Activated CD4-positive, alpha-beta T cell treated with anti-CD3 and anti-CD28 coated beads, Interleukin-2, amount 10 ng/mL, durations not matched to agents 7 days and 5 days (primary cell): ENCODE measurements at regions not wholly inside any gene's neighbourhood (a gene's known extent, or its start where the extent isn't known, plus 50 kb on each side); places are given as distances from the start of the nearest gene placed in this dataset.
"Not testable (repeated sequence)": the region's sequence is repeated elsewhere in the genome, so short reads cannot be mapped to it uniquely, and the experiment has no call there.

Experiments
- CTCF ChIA-PET: fragments of 350-600 bp; sonication (Branson Sonifier 250); formaldehyde crosslinking; loops from one replicate; lab custom pipeline; 2021; ENCODE audit warnings: antibody characterized with exemption; lab: Charles Lee
- POLR2A ChIA-PET: fragments of 350-600 bp; sonication (Branson Sonifier 250); formaldehyde crosslinking; loops from one replicate; lab custom pipeline; 2021; ENCODE audit warnings: antibody characterized with exemption; lab: Charles Lee
- DNase-seq: peaks from one replicate; pipeline ENCODE4 v3.0.0-alpha.2; 2020
- H3K27ac Mint-ChIP-seq: one replicate; pipeline ENCODE4 v1.8.0; 2021; ENCODE audit warnings: mild to moderate bottlenecking, moderate library complexity, mixed read lengths
- H3K27me3 Mint-ChIP-seq: one replicate; pipeline ENCODE4 v1.8.0; 2021; ENCODE audit warnings: mixed read lengths
- H3K36me3 Mint-ChIP-seq: one replicate; pipeline ENCODE4 v1.8.0; 2021; ENCODE audit warnings: low read depth, mixed read lengths
- H3K4me1 Mint-ChIP-seq: one replicate; pipeline ENCODE4 v1.8.0; 2021; ENCODE audit warnings: mixed read lengths
- H3K4me3 Mint-ChIP-seq: one replicate; pipeline ENCODE4 v1.8.0; 2021; ENCODE audit warnings: mild to moderate bottlenecking, moderate library complexity, mixed read lengths
- H3K9me3 Mint-ChIP-seq: one replicate; pipeline ENCODE4 v1.8.0; 2021; ENCODE audit warnings: mixed read lengths

- H3K27ac Mint-ChIP-seq: no peak overlapping the region
- peaks cover 10% of the 10 kb centered on the region for H3K4me1 Mint-ChIP-seq
- H3K27me3 Mint-ChIP-seq: peaks cover 33% of the 10 kb centered on the region
- ChIA-PET CTCF (interaction anchor here (0.9 kb wide), 1 partner anchor 189 kb away, joined by 3 read pairs; no protein-coding TSS in a partner anchor), POLR2A (no interaction called here)
- no peaks in the 10 kb centered on the region for H3K36me3 Mint-ChIP-seq
- no peaks in the 10 kb centered on the region for H3K9me3 Mint-ChIP-seq
- H3K4me3 Mint-ChIP-seq: no peak overlapping the region
- DNase-seq: peak; percentile 83
Measured at GRCh38 chr5:36507332-36507952, 99.0 kb upstream of the SLC1A3 start.

- H3K4me1 Mint-ChIP-seq, POLR2A ChIA-PET, H3K27ac Mint-ChIP-seq, H3K36me3 Mint-ChIP-seq, CTCF ChIA-PET, H3K4me3 Mint-ChIP-seq, H3K9me3 Mint-ChIP-seq: not testable (repeated sequence)
- H3K27me3 Mint-ChIP-seq: peaks cover 34% of the 10 kb centered on the region
- peak; percentile 23 for DNase-seq
Measured at GRCh38 chr5:36508331-36508730, 98.1 kb upstream of the SLC1A3 start.

GRCh38 chr5:36513647-36514046 lies 92.8 kb upstream of the SLC1A3 start:
- peaks cover 32% of the 10 kb centered on the region for H3K27me3 Mint-ChIP-seq
- DNase-seq, H3K4me1 Mint-ChIP-seq, CTCF ChIA-PET, POLR2A ChIA-PET, H3K4me3 Mint-ChIP-seq, H3K27ac Mint-ChIP-seq, H3K36me3 Mint-ChIP-seq, H3K9me3 Mint-ChIP-seq: not testable (repeated sequence)

GRCh38 chr5:36519881-36520280 lies 86.5 kb upstream of the SLC1A3 start:
- Mint-ChIP-seq H3K27ac (no peak overlapping the region), H3K27me3 (peaks cover 1% of the 10 kb centered on the region), H3K4me3 (no peak overlapping the region), H3K4me1 (no peaks in the 10 kb centered on the region), H3K36me3 (no peaks in the 10 kb centered on the region), H3K9me3 (no peaks in the 10 kb centered on the region)
- ChIA-PET CTCF (interaction anchor here (0.6 kb wide), 1 partner anchor 231 kb away, joined by 4 read pairs; no protein-coding TSS in a partner anchor), POLR2A (no interaction called here)
- DNase-seq: no peak

- H3K36me3 Mint-ChIP-seq: no peaks in the 10 kb centered on the region
- no peak overlapping the region for H3K27ac Mint-ChIP-seq
- H3K4me3 Mint-ChIP-seq: no peak overlapping the region
- ChIA-PET POLR2A (no interaction called here), CTCF (no interaction called here)
- H3K9me3 Mint-ChIP-seq: no peaks in the 10 kb centered on the region
- no peak for DNase-seq
- H3K4me1 Mint-ChIP-seq: no peaks in the 10 kb centered on the region
- H3K27me3 Mint-ChIP-seq: peaks cover 1% of the 10 kb centered on the region
Measured at GRCh38 chr5:36521219-36521618, 85.2 kb upstream of the SLC1A3 start.

GRCh38 chr5:36521838-36522745 lies 84.3 kb upstream of the SLC1A3 start:
- DNase-seq: no peak
- Mint-ChIP-seq H3K4me3 (no peak overlapping the region), H3K36me3 (no peaks in the 10 kb centered on the region), H3K27me3 (peaks cover 1% of the 10 kb centered on the region), H3K27ac (no peak overlapping the region), H3K4me1 (no peaks in the 10 kb centered on the region), H3K9me3 (no peaks in the 10 kb centered on the region)
- CTCF ChIA-PET: no interaction called here
- POLR2A ChIA-PET: no interaction called here

- H3K27ac Mint-ChIP-seq: no peak overlapping the region
- no peak overlapping the region for H3K4me3 Mint-ChIP-seq
- ChIA-PET CTCF (no interaction called here), POLR2A (no interaction called here)
- H3K9me3 Mint-ChIP-seq: no peaks in the 10 kb centered on the region
- DNase-seq: no peak
- H3K36me3 Mint-ChIP-seq: no peaks in the 10 kb centered on the region
- peaks cover 1% of the 10 kb centered on the region for H3K27me3 Mint-ChIP-seq
- no peaks in the 10 kb centered on the region for H3K4me1 Mint-ChIP-seq
Measured at GRCh38 chr5:36522746-36523065, 83.7 kb upstream of the SLC1A3 start.

- H3K27me3 Mint-ChIP-seq: no peaks in the 10 kb centered on the region
Measured at GRCh38 chr5:36523450-36523849, 83.0 kb upstream of the SLC1A3 start.

GRCh38 chr5:36523926-36524325 lies 82.5 kb upstream of the SLC1A3 start:
- CTCF ChIA-PET: no interaction called here
- no peak overlapping the region for H3K27ac Mint-ChIP-seq
- POLR2A ChIA-PET: no interaction called here
- H3K4me1 Mint-ChIP-seq: no peaks in the 10 kb centered on the region
- H3K27me3 Mint-ChIP-seq: no peaks in the 10 kb centered on the region
- DNase-seq: no peak
- no peak overlapping the region for H3K4me3 Mint-ChIP-seq
- no peaks in the 10 kb centered on the region for H3K36me3 Mint-ChIP-seq
- no peaks in the 10 kb centered on the region for H3K9me3 Mint-ChIP-seq

More at GRCh38 chr5:36523450-36523849, 83.0 kb upstream of the SLC1A3 start:
- H3K4me1 Mint-ChIP-seq: no peaks in the 10 kb centered on the region
- no peaks in the 10 kb centered on the region for H3K9me3 Mint-ChIP-seq
- no peak for DNase-seq
- no peaks in the 10 kb centered on the region for H3K36me3 Mint-ChIP-seq
- H3K4me3 Mint-ChIP-seq: no peak overlapping the region
- CTCF ChIA-PET: no interaction called here
- no peak overlapping the region for H3K27ac Mint-ChIP-seq
- POLR2A ChIA-PET: no interaction called here

GRCh38 chr5:36526537-36526936 lies 79.9 kb upstream of the SLC1A3 start:
- Mint-ChIP-seq H3K9me3 (no peaks in the 10 kb centered on the region), H3K36me3 (no peaks in the 10 kb centered on the region), H3K4me3 (no peak overlapping the region), H3K27ac (no peak overlapping the region), H3K4me1 (no peaks in the 10 kb centered on the region), H3K27me3 (no peaks in the 10 kb centered on the region)
- CTCF ChIA-PET: no interaction called here
- POLR2A ChIA-PET: no interaction called here
- no peak for DNase-seq

GRCh38 chr5:36528588-36528987 lies 77.8 kb upstream of the SLC1A3 start:
- H3K4me1 Mint-ChIP-seq: no peaks in the 10 kb centered on the region
- CTCF ChIA-PET: no interaction called here
- H3K9me3 Mint-ChIP-seq: no peaks in the 10 kb centered on the region
- no peak overlapping the region for H3K4me3 Mint-ChIP-seq
- H3K36me3 Mint-ChIP-seq: no peaks in the 10 kb centered on the region
- no peak for DNase-seq
- H3K27me3 Mint-ChIP-seq: peaks cover 2% of the 10 kb centered on the region
- POLR2A ChIA-PET: no interaction called here
- no peak overlapping the region for H3K27ac Mint-ChIP-seq

GRCh38 chr5:36529142-36529541 lies 77.3 kb upstream of the SLC1A3 start:
- peaks cover 2% of the 10 kb centered on the region for H3K27me3 Mint-ChIP-seq
- no peaks in the 10 kb centered on the region for H3K4me1 Mint-ChIP-seq
- DNase-seq: no peak
- H3K4me3 Mint-ChIP-seq: no peak overlapping the region
- ChIA-PET POLR2A (no interaction called here), CTCF (no interaction called here)
- H3K36me3 Mint-ChIP-seq: no peaks in the 10 kb centered on the region
- H3K9me3 Mint-ChIP-seq: no peaks in the 10 kb centered on the region
- no peak overlapping the region for H3K27ac Mint-ChIP-seq

- Mint-ChIP-seq H3K27me3 (peaks cover 2% of the 10 kb centered on the region), H3K27ac (no peak overlapping the region), H3K4me1 (no peaks in the 10 kb centered on the region), H3K9me3 (no peaks in the 10 kb centered on the region), H3K36me3 (no peaks in the 10 kb centered on the region), H3K4me3 (no peak overlapping the region)
- ChIA-PET CTCF (no interaction called here), POLR2A (no interaction called here)
- DNase-seq: no peak
Measured at GRCh38 chr5:36530215-36530614, 76.2 kb upstream of the SLC1A3 start.
